Neural cell (in vitro differentiated cells): ENCODE measurements at regions not wholly inside any gene's neighbourhood (a gene's known extent, or its start where the extent isn't known, plus 50 kb on each side); places are given as distances from the start of the nearest gene placed in this dataset.

Experiments used
- EP300 ChIP-seq: fragments of 450-650 bp; conservative IDR thresholded peaks from 2 replicates; pipeline ENCODE4 v1.6.1; 2014; ENCODE audit warnings: antibody characterized with exemption, mild to moderate bottlenecking, moderate library complexity; ENCODE audit not compliant: poor library complexity, severe bottlenecking
- EZH2 ChIP-seq: fragments of 200-600, 300-800 bp; shearing (Covaris generic), sonication (generic); IDR thresholded peaks from 2 replicates; pipeline ENCODE4 v1.6.1; 2014; ENCODE audit warnings: antibody characterized with exemption, low read length, borderline replicate concordance, mild to moderate bottlenecking; ENCODE audit not compliant: insufficient read depth, poor library complexity, severe bottlenecking
- MXI1 ChIP-seq: fragments of 450-650 bp; conservative IDR thresholded peaks from 2 replicates; pipeline ENCODE4 v1.6.1; 2014; ENCODE audit warnings: antibody characterized with exemption, mild to moderate bottlenecking; ENCODE audit not compliant: poor library complexity, severe bottlenecking
- POLR2AphosphoS5 ChIP-seq: IDR thresholded peaks from 2 replicates; pipeline ENCODE4 v1.6.1; 2012
- RAD21 ChIP-seq: fragments of 450-650 bp; conservative IDR thresholded peaks from 2 replicates; pipeline ENCODE4 v1.6.1; 2014; ENCODE audit warnings: antibody characterized with exemption, mild to moderate bottlenecking, moderate library complexity
- SMC3 ChIP-seq: fragments of 450-650 bp; conservative IDR thresholded peaks from 2 replicates; pipeline ENCODE4 v1.6.1; 2014; ENCODE audit warnings: antibody characterized with exemption, mild to moderate bottlenecking, moderate library complexity; ENCODE audit not compliant: poor library complexity
- TAF1 ChIP-seq: IDR thresholded peaks from 2 replicates; pipeline ENCODE4 v1.6.1; 2012; ENCODE audit warnings: low read depth
- TF ChIP-seq, protein P1 (sequence below): fragments of 450-650 bp; IDR thresholded peaks from 2 replicates; pipeline ENCODE4 v1.5.1; 2014; ENCODE audit warnings: antibody characterized with exemption, mild to moderate bottlenecking, moderate library complexity; ENCODE audit not compliant: poor library complexity, severe bottlenecking
- TF ChIP-seq, protein P2 (sequence below): IDR thresholded peaks from 2 replicates; pipeline ENCODE4 v1.6.1; 2012; ENCODE audit warnings: borderline replicate concordance

DNA sequence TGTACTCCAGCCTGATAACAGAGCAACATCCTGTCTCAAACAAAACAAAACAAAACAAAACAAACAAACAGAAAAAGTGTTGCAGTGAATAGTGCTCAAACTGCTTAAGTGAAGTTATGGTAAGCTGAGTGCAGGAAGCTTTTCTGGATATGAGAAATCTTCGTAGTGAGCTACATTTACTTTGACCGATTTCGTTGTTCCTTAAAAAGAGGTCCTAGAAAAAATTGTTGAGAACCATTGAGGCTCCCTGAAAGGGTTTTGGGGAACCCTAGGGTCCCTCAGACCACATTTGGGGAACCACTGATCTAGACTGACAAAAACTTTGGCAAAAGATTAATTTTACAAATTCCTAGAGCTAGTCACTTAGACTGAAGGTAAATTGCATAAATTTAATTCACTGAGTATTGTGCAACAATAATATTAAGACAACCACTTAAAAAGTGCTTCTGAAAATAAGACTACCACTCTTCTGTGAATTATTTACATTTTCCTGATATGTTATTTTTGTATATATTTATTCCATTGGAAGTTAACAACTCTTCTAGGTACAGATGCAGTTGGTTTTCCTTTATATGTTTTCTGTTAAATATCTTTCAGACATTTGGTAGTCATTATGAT is 149.6 kb downstream of the FHIP1A start:
- TF ChIP-seq POLR2AphosphoS5 (no peak), TAF1 (no peak), EP300 (no peak), SMC3 (no peak), EZH2 (no peak), RAD21 (no peak), MXI1 (no peak)
- TF ChIP-seq, protein P1, sequence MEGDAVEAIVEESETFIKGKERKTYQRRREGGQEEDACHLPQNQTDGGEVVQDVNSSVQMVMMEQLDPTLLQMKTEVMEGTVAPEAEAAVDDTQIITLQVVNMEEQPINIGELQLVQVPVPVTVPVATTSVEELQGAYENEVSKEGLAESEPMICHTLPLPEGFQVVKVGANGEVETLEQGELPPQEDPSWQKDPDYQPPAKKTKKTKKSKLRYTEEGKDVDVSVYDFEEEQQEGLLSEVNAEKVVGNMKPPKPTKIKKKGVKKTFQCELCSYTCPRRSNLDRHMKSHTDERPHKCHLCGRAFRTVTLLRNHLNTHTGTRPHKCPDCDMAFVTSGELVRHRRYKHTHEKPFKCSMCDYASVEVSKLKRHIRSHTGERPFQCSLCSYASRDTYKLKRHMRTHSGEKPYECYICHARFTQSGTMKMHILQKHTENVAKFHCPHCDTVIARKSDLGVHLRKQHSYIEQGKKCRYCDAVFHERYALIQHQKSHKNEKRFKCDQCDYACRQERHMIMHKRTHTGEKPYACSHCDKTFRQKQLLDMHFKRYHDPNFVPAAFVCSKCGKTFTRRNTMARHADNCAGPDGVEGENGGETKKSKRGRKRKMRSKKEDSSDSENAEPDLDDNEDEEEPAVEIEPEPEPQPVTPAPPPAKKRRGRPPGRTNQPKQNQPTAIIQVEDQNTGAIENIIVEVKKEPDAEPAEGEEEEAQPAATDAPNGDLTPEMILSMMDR, result no peak
- TF ChIP-seq, protein P2, sequence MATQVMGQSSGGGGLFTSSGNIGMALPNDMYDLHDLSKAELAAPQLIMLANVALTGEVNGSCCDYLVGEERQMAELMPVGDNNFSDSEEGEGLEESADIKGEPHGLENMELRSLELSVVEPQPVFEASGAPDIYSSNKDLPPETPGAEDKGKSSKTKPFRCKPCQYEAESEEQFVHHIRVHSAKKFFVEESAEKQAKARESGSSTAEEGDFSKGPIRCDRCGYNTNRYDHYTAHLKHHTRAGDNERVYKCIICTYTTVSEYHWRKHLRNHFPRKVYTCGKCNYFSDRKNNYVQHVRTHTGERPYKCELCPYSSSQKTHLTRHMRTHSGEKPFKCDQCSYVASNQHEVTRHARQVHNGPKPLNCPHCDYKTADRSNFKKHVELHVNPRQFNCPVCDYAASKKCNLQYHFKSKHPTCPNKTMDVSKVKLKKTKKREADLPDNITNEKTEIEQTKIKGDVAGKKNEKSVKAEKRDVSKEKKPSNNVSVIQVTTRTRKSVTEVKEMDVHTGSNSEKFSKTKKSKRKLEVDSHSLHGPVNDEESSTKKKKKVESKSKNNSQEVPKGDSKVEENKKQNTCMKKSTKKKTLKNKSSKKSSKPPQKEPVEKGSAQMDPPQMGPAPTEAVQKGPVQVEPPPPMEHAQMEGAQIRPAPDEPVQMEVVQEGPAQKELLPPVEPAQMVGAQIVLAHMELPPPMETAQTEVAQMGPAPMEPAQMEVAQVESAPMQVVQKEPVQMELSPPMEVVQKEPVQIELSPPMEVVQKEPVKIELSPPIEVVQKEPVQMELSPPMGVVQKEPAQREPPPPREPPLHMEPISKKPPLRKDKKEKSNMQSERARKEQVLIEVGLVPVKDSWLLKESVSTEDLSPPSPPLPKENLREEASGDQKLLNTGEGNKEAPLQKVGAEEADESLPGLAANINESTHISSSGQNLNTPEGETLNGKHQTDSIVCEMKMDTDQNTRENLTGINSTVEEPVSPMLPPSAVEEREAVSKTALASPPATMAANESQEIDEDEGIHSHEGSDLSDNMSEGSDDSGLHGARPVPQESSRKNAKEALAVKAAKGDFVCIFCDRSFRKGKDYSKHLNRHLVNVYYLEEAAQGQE, result no peak
